ENCODE measurements at regions not wholly inside any gene's neighbourhood (a gene's known extent, or its start where the extent isn't known, plus 50 kb on each side); places are given as distances from the start of the nearest gene placed in this dataset.
A peak's percentile ranks its signal among the peaks of the same experiment; 100 is the strongest.

- Mint-ChIP-seq H3K9me3 (ENCODE audit: unreplicated experiment) (peaks cover 4% of the 10 kb centered on the region), H3K4me3 (ENCODE audit: unreplicated experiment) (no peak overlapping the region), H3K27me3 (ENCODE audit: low read depth, unreplicated experiment) (no peaks in the 10 kb centered on the region), H3K4me1 (ENCODE audit: low read depth, unreplicated experiment) (peaks cover 50% of the 10 kb centered on the region), H3K36me3 (ENCODE audit: low read depth, unreplicated experiment) (no peaks in the 10 kb centered on the region), H3K27ac (ENCODE audit: unreplicated experiment) (peak overlapping the region; percentile 27)
- Histone ChIP-seq H3K79me2 (ENCODE audit: insufficient read depth, low read length) (no peaks in the 10 kb centered on the region), H3K4me3 (ENCODE audit: insufficient read depth, low read depth, low read length) (no peak overlapping the region), H3K9ac (ENCODE audit: low read length) (peak overlapping the region; percentile 29), H3K9me3 (ENCODE audit: insufficient read depth, low read depth, low read length) (no peaks in the 10 kb centered on the region), H3K4me1 (ENCODE audit: insufficient read depth, low read length) (peaks cover 60% of the 10 kb centered on the region), H4K20me1 (ENCODE audit: insufficient read depth, low read length) (no peaks in the 10 kb centered on the region), H3K27me3 (ENCODE audit: insufficient read depth, low read length) (no peaks in the 10 kb centered on the region), H2AFZ (ENCODE audit: low read depth, low read length) (no peak overlapping the region), H3K4me2 (ENCODE audit: low read length) (peak overlapping the region; percentile 14), H3K27ac (ENCODE audit: low read depth, low read length) (no peak overlapping the region), H3K36me3 (ENCODE audit: insufficient read depth, low read length) (no peaks in the 10 kb centered on the region)
- TF ChIP-seq EZH2 (IDR thresholded peaks at IDR 0.05; ENCODE audit: insufficient read depth, low read length): no peak
- TF ChIP-seq CTCF (IDR thresholded peaks at IDR 0.05; ENCODE audit: insufficient read depth, low read depth, low read length): no peak
- DNase-seq (ENCODE audit: low read depth) (peak; percentile 79), FAIRE-seq (peak; percentile 56)
Measured at GRCh38 chr5:17378346-17378997, 119.6 kb upstream of the TAF11L2 start.

GRCh38 chr5:17379100-17379951 is 118.7 kb upstream of the TAF11L2 start:
- H3K36me3 Mint-ChIP-seq (ENCODE audit: low read depth, unreplicated experiment): no peaks in the 10 kb centered on the region
- Histone ChIP-seq H3K27me3 (ENCODE audit: insufficient read depth, low read length) (no peaks in the 10 kb centered on the region), H3K36me3 (ENCODE audit: insufficient read depth, low read length) (no peaks in the 10 kb centered on the region), H2AFZ (ENCODE audit: low read depth, low read length) (no peak overlapping the region), H3K4me1 (ENCODE audit: insufficient read depth, low read length) (peaks cover 53% of the 10 kb centered on the region), H3K9ac (ENCODE audit: low read length) (peak overlapping the region; percentile 29), H3K27ac (ENCODE audit: low read depth, low read length) (no peak overlapping the region), H3K4me3 (ENCODE audit: insufficient read depth, low read depth, low read length) (no peak overlapping the region), H4K20me1 (ENCODE audit: insufficient read depth, low read length) (no peaks in the 10 kb centered on the region), H3K79me2 (ENCODE audit: insufficient read depth, low read length) (no peaks in the 10 kb centered on the region), H3K9me3 (ENCODE audit: insufficient read depth, low read depth, low read length) (no peaks in the 10 kb centered on the region), H3K4me2 (ENCODE audit: low read length) (peak overlapping the region; percentile 14)
- TF ChIP-seq CTCF (IDR thresholded peaks at IDR 0.05; ENCODE audit: insufficient read depth, low read depth, low read length) (no peak), EZH2 (IDR thresholded peaks at IDR 0.05; ENCODE audit: insufficient read depth, low read length) (no peak)
- H3K9me3 Mint-ChIP-seq (ENCODE audit: unreplicated experiment): peaks cover 4% of the 10 kb centered on the region
- peaks cover 44% of the 10 kb centered on the region for H3K4me1 Mint-ChIP-seq (ENCODE audit: low read depth, unreplicated experiment)
- no peak overlapping the region for H3K4me3 Mint-ChIP-seq (ENCODE audit: unreplicated experiment)
- no peaks in the 10 kb centered on the region for H3K27me3 Mint-ChIP-seq (ENCODE audit: low read depth, unreplicated experiment)
- H3K27ac Mint-ChIP-seq (ENCODE audit: unreplicated experiment): peak overlapping the region; percentile 51
- FAIRE-seq: no peak
- peak; percentile 70 for DNase-seq (ENCODE audit: low read depth)

Measured in astrocyte (in vitro differentiated cells and primary cell).